Ishikawa (cell line): ENCODE measurements at regions not wholly inside any gene's neighbourhood (a gene's known extent, or its start where the extent isn't known, plus 50 kb on each side); places are given as distances from the start of the nearest gene placed in this dataset.

Experiments
- CEBPB ChIP-seq: IDR thresholded peaks from 2 replicates; pipeline ENCODE4 v1.6.1; 2012
- CREB1 ChIP-seq: IDR thresholded peaks from 2 replicates; pipeline ENCODE4 v1.6.1; 2012; ENCODE audit warnings: low read depth
- EGR1 ChIP-seq: IDR thresholded peaks from 2 replicates; pipeline ENCODE4 v1.6.1; 2012
- EP300 ChIP-seq: IDR thresholded peaks from 2 replicates; pipeline ENCODE4 v1.6.1; 2012; ENCODE audit warnings: borderline replicate concordance
- FOXM1 ChIP-seq: IDR thresholded peaks from 2 replicates; pipeline ENCODE4 v1.6.1; 2012; ENCODE audit warnings: low read depth, borderline replicate concordance
- NFIC ChIP-seq: IDR thresholded peaks from 2 replicates; pipeline ENCODE4 v1.6.1; 2012
- RAD21 ChIP-seq: IDR thresholded peaks from 2 replicates; pipeline ENCODE4 v1.6.1; 2012; ENCODE audit warnings: low read depth
- TAF1 ChIP-seq: IDR thresholded peaks from 2 replicates; pipeline ENCODE4 v1.6.1; 2012; ENCODE audit warnings: low read depth, mild to moderate bottlenecking
- TCF12 ChIP-seq: IDR thresholded peaks from 2 replicates; pipeline ENCODE4 v1.6.1; 2012; ENCODE audit warnings: low read depth
- TEAD4 ChIP-seq: IDR thresholded peaks from 2 replicates; pipeline ENCODE4 v1.6.1; 2012
- YY1 ChIP-seq: IDR thresholded peaks from 2 replicates; pipeline ENCODE4 v1.6.1; 2012; ENCODE audit warnings: low read depth
- ZBTB7A ChIP-seq: IDR thresholded peaks from 2 replicates; pipeline ENCODE4 v1.6.1; 2012; ENCODE audit warnings: low read depth
- TF ChIP-seq, protein P1 (sequence below): IDR thresholded peaks from 2 replicates; pipeline ENCODE4 v1.6.1; 2012; ENCODE audit warnings: low read depth, mild to moderate bottlenecking
- TF ChIP-seq, protein P2 (sequence below): IDR thresholded peaks from 2 replicates; pipeline ENCODE4 v1.6.1; 2012
- TF ChIP-seq, protein P3 (sequence below): IDR thresholded peaks from 2 replicates; pipeline ENCODE4 v1.6.1; 2012

DNA sequence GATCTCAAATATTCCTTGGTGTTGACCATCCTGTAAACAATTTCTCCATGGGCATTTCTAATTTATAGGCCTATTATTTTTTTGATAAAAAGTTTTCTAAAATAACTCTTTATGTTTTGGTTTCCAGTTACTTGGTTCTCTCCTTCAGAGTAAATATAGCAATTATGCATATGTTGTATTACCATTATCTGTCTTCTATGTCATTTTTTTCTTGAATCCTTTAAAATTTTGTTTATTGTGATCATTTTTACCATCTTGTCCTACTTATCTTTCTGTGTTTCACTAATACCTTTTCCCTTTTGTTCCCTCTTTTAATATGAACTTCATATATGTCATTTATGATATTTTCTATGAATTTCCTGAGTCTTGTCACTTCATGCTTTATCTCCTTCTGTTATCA, 341.1 kb downstream of the PDCD6IP start:
- TF ChIP-seq, protein P1, sequence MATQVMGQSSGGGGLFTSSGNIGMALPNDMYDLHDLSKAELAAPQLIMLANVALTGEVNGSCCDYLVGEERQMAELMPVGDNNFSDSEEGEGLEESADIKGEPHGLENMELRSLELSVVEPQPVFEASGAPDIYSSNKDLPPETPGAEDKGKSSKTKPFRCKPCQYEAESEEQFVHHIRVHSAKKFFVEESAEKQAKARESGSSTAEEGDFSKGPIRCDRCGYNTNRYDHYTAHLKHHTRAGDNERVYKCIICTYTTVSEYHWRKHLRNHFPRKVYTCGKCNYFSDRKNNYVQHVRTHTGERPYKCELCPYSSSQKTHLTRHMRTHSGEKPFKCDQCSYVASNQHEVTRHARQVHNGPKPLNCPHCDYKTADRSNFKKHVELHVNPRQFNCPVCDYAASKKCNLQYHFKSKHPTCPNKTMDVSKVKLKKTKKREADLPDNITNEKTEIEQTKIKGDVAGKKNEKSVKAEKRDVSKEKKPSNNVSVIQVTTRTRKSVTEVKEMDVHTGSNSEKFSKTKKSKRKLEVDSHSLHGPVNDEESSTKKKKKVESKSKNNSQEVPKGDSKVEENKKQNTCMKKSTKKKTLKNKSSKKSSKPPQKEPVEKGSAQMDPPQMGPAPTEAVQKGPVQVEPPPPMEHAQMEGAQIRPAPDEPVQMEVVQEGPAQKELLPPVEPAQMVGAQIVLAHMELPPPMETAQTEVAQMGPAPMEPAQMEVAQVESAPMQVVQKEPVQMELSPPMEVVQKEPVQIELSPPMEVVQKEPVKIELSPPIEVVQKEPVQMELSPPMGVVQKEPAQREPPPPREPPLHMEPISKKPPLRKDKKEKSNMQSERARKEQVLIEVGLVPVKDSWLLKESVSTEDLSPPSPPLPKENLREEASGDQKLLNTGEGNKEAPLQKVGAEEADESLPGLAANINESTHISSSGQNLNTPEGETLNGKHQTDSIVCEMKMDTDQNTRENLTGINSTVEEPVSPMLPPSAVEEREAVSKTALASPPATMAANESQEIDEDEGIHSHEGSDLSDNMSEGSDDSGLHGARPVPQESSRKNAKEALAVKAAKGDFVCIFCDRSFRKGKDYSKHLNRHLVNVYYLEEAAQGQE, result no peak
- no peak for TF ChIP-seq TCF12
- no peak for TF ChIP-seq TAF1
- TF ChIP-seq, protein P2, sequence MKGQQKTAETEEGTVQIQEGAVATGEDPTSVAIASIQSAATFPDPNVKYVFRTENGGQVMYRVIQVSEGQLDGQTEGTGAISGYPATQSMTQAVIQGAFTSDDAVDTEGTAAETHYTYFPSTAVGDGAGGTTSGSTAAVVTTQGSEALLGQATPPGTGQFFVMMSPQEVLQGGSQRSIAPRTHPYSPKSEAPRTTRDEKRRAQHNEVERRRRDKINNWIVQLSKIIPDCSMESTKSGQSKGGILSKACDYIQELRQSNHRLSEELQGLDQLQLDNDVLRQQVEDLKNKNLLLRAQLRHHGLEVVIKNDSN, result no peak
- no peak for TF ChIP-seq CREB1
- TF ChIP-seq, protein P3, sequence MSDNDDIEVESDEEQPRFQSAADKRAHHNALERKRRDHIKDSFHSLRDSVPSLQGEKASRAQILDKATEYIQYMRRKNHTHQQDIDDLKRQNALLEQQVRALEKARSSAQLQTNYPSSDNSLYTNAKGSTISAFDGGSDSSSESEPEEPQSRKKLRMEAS, result no peak
- TF ChIP-seq YY1, result no peak
- TF ChIP-seq CEBPB, result no peak
- TF ChIP-seq FOXM1, result no peak
- no peak for TF ChIP-seq TEAD4
- TF ChIP-seq EGR1, result no peak
- no peak for TF ChIP-seq NFIC
- no peak for TF ChIP-seq EP300
- no peak for TF ChIP-seq RAD21
- TF ChIP-seq ZBTB7A, result no peak

DNA sequence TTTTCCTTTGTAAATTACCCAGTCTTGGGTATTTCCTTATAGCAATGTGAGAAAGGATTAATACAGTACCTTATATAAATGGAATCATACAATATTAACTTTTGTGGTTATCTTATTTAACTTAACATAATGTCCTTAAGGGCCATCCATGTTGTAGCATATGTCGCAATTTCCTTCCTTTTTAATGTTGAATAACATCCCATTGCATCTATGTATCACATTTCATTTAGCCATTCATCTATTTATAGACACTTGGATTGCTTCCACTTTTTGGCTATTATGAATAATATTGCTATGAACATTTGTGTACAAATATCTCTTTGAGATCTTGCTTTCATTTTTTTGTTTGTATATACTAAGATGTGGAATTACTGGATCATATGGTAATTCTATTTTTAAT, 342.2 kb downstream of the PDCD6IP start:
- TF ChIP-seq EP300, result no peak
- TF ChIP-seq NFIC, result no peak
- no peak for TF ChIP-seq ZBTB7A
- TF ChIP-seq TEAD4, result no peak
- TF ChIP-seq, protein P3, result no peak
- no peak for TF ChIP-seq EGR1
- TF ChIP-seq FOXM1, result no peak

DNA sequence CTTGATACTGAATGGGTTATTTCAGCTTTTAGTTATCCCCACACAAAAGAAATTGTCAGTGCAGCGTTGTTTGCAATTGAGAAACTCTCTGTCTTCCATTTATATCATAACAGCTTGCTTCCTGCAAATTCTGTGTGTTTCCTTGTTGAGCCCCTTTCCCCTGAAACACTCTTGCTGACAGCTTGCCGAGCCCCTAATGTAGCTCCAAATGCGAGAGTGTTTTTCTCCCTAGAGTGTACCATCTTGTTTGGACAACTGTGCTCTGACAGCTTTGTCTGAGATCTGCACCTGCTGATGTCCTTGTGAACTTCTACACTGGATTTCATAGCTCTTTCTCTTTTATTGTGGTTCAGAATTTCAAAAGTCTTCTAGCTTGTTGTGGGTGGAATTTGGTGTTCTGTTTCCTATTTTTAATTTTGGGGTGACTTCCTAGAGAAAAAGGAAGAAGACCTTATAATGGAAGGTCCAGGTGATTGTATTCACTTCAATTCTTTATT, 343.5 kb downstream of the PDCD6IP start:
- TF ChIP-seq EGR1, result no peak
- TF ChIP-seq EP300, result no peak
- TF ChIP-seq, protein P3, result no peak
- no peak for TF ChIP-seq RAD21
- TF ChIP-seq CREB1, result no peak

DNA sequence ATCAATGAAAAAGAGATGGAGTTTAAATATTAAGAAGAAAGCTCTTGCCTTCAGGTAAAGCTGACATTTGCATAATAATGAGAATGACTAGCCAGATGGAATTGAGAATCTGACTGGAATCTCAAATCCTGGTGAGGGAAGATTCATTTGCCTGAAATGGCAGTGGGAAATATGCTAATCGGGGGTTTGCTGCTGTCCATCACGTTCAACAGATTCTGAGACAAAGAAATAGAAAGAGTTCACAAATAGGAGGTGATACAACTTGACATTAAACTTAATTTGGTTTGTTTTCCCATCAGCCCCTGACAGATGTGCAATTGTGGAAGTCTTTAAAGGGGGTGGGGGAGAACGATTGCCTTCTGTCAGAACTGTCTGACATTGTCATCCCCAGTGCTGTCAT, 347.4 kb downstream of the PDCD6IP start:
- TF ChIP-seq NFIC (no peak), CREB1 (no peak), RAD21 (no peak), YY1 (no peak), TCF12 (no peak)
- TF ChIP-seq, protein P2, result no peak

DNA sequence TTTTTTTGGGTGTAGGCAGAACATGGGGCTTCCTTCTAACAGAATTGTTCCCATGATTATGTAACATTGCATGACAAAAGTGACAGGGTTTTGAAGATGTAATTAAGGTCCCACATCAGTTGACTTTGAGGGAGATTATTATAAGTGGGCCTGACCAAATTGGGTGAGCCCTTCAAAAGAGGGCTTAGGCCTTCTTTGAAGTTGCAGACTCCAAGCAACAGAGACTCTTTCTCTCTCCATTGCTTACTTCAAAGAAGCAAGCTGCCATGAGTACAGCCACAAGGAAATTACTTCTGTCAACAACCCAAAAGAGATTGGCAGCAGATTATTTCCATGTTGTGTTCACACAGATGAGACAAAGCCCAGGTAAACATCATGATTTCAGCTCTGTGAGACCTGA, 348.2 kb downstream of the PDCD6IP start:
- TF ChIP-seq YY1 (no peak), ZBTB7A (no peak), NFIC (no peak), EGR1 (no peak), RAD21 (no peak), TCF12 (no peak), FOXM1 (no peak), TEAD4 (no peak), CREB1 (no peak), TAF1 (no peak), CEBPB (no peak)
- TF ChIP-seq, protein P3, result no peak
- TF ChIP-seq, protein P1, result no peak
- TF ChIP-seq, protein P2, result no peak

DNA sequence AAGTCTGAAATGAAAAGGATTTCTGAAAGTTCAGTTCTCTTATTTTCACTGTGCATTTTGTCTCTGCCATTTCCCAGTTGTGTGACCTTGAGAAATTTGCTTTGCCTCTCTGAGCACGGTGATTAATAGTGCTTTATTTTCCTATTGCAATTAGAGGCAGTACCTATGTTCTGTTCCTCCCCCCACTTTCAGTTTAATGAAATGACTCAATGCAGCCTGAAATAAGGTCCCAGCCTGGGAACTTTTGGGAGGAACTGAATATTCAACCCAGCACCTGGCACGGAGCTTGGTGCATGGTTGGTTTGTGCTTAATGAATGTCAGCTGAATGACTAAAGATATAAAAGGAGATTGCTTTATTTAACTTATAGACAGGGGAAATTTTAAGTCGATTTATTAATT, 352.6 kb downstream of the PDCD6IP start:
- TF ChIP-seq FOXM1, result no peak
- TF ChIP-seq CEBPB, result no peak
- no peak for TF ChIP-seq EGR1
- no peak for TF ChIP-seq YY1
- TF ChIP-seq EP300, result no peak
- TF ChIP-seq, protein P2, result no peak
- TF ChIP-seq, protein P3, result no peak
- no peak for TF ChIP-seq TEAD4
- no peak for TF ChIP-seq RAD21
- no peak for TF ChIP-seq ZBTB7A
- no peak for TF ChIP-seq NFIC
- TF ChIP-seq, protein P1, result no peak
